NCI-H1930 (cell line): ENCODE measurements at regions not wholly inside any gene's neighbourhood (a gene's known extent, or its start where the extent isn't known, plus 50 kb on each side); places are given as distances from the start of the nearest gene placed in this dataset.

Source experiments
- DNase-seq, 2 experiments: peaks; one replicate each; lab custom pipeline; 2025; lab: John Stamatoyannopoulos, UW

- no peak for DNase-seq
Observed at GRCh38 chr2:220224691-220225543, 597.5 kb downstream of the SLC4A3 start.

- no peak for DNase-seq
Observed at GRCh38 chr2:220226076-220226475, 598.6 kb downstream of the SLC4A3 start.

GRCh38 chr2:220226546-220226945 is 599.1 kb downstream of the SLC4A3 start:
- DNase-seq, result no peak

- no peak for DNase-seq
Observed at GRCh38 chr2:220227266-220227920, 600.0 kb downstream of the SLC4A3 start.

GRCh38 chr2:220228310-220229006 is 601.0 kb downstream of the SLC4A3 start:
- DNase-seq, result no peak

- DNase-seq, result no peak
Observed at GRCh38 chr2:220240641-220241040, 613.2 kb downstream of the SLC4A3 start.

GRCh38 chr2:220241423-220241822 is 614.0 kb downstream of the SLC4A3 start:
- no peak for DNase-seq

- DNase-seq, result no peak
Observed at GRCh38 chr2:220243571-220243970, 616.1 kb downstream of the SLC4A3 start.

- no peak for DNase-seq
Observed at GRCh38 chr2:220246386-220246785, 619.0 kb downstream of the SLC4A3 start.

- DNase-seq, result no peak
Observed at GRCh38 chr2:220247588-220248350, 620.3 kb downstream of the SLC4A3 start.

- peak in 1 of 2 experiments; percentile 13 for DNase-seq
Observed at GRCh38 chr2:220259662-220260061, 632.2 kb downstream of the SLC4A3 start.

GRCh38 chr2:220263300-220263699 is 635.9 kb downstream of the SLC4A3 start:
- DNase-seq, result no peak

GRCh38 chr2:220269367-220269766 is 641.9 kb downstream of the SLC4A3 start:
- peak; percentile 9 to 13 for DNase-seq

GRCh38 chr2:220270481-220271070 is 643.1 kb downstream of the SLC4A3 start:
- DNase-seq, result no peak

- DNase-seq, result no peak
Observed at GRCh38 chr2:220272656-220273055, 645.2 kb downstream of the SLC4A3 start.

GRCh38 chr2:220273082-220273481 is 645.7 kb downstream of the SLC4A3 start:
- DNase-seq, result no peak

- no peak for DNase-seq
Observed at GRCh38 chr2:220275454-220275853, 648.0 kb downstream of the SLC4A3 start.

- no peak for DNase-seq
Observed at GRCh38 chr2:220276741-220277444, 649.5 kb downstream of the SLC4A3 start.

GRCh38 chr2:220277445-220277975 is 650.1 kb downstream of the SLC4A3 start:
- DNase-seq, result no peak

- DNase-seq, result no peak
Observed at GRCh38 chr2:220278022-220278421, 650.6 kb downstream of the SLC4A3 start.

GRCh38 chr2:220279372-220279771 is 651.9 kb downstream of the SLC4A3 start:
- DNase-seq, result no peak
